ENCODE measurements at regions not wholly inside any gene's neighbourhood (a gene's known extent, or its start where the extent isn't known, plus 50 kb on each side); places are given as distances from the start of the nearest gene placed in this dataset.
"Not testable (repeated sequence)": the region's sequence is repeated elsewhere in the genome, so short reads cannot be mapped to it uniquely, and the experiment has no call there.

GRCh38 chr13:60689076-60689475 lies 292.1 kb downstream of the TDRD3 start:
- DNase-seq (ENCODE audit: low spot score) = no peak

GRCh38 chr13:60679928-60680694 lies 283.1 kb downstream of the TDRD3 start:
- no peak for DNase-seq (ENCODE audit: low spot score)

GRCh38 chr13:60679131-60679530 lies 282.1 kb downstream of the TDRD3 start:
- no peak for DNase-seq (ENCODE audit: low spot score)

- DNase-seq (ENCODE audit: low spot score) = no peak
Observed at GRCh38 chr13:60671386-60671785, 274.4 kb downstream of the TDRD3 start.

- DNase-seq (ENCODE audit: low spot score) = no peak
Observed at GRCh38 chr13:60663788-60664187, 266.8 kb downstream of the TDRD3 start.

GRCh38 chr13:60662595-60662994 lies 265.6 kb downstream of the TDRD3 start:
- no peak for DNase-seq (ENCODE audit: low spot score)

GRCh38 chr13:60661521-60661920 lies 264.5 kb downstream of the TDRD3 start:
- no peak for DNase-seq (ENCODE audit: low spot score)

GRCh38 chr13:60657586-60657985 lies 260.6 kb downstream of the TDRD3 start:
- DNase-seq (ENCODE audit: low spot score) = not testable (repeated sequence)

- no peak for DNase-seq (ENCODE audit: low spot score)
Observed at GRCh38 chr13:60655256-60655655, 258.2 kb downstream of the TDRD3 start.

- peak; percentile 27 for DNase-seq (ENCODE audit: low spot score)
Observed at GRCh38 chr13:60654415-60654814, 257.4 kb downstream of the TDRD3 start.

- no peak for DNase-seq (ENCODE audit: low spot score)
Observed at GRCh38 chr13:60647547-60647946, 250.5 kb downstream of the TDRD3 start.

GRCh38 chr13:60646620-60647019 lies 249.6 kb downstream of the TDRD3 start:
- DNase-seq (ENCODE audit: low spot score) = no peak

- DNase-seq (ENCODE audit: low spot score) = no peak
Observed at GRCh38 chr13:60645676-60646075, 248.7 kb downstream of the TDRD3 start.

GRCh38 chr13:60642552-60642951 lies 245.5 kb downstream of the TDRD3 start:
- no peak for DNase-seq (ENCODE audit: low spot score)

- no peak for DNase-seq (ENCODE audit: low spot score)
Observed at GRCh38 chr13:60629158-60629557, 232.1 kb downstream of the TDRD3 start.

- peak; percentile 12 for DNase-seq (ENCODE audit: low spot score)
Observed at GRCh38 chr13:60627071-60627686, 230.2 kb downstream of the TDRD3 start.

All from cerebellar cortex (tissue), 1 donor.